ENCODE measurements at regions not wholly inside any gene's neighbourhood (a gene's known extent, or its start where the extent isn't known, plus 50 kb on each side); places are given as distances from the start of the nearest gene placed in this dataset.

DNA sequence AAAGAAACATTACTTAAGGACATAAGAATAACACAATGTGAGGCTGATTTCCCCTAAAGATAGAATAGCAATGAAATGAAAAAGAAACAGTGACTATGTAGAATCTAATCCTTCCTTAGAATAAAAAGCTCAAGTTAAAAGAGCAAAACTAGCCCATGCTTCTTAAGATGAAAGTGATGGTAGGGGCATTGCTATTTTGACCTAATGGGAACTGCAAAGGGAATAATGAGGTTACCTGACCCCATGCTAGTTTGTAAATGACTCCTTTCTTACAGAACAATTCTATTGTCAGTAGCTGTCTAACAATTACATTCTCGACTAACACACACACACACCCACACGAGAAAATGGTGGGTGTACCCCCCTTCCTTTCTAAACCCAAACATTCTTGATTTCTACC is 575.8 kb downstream of the CSNK1G3 start:
- DNase-seq (ENCODE audit: low read depth in 4 of 4, low spot score in 1 of 4): no peak

DNA sequence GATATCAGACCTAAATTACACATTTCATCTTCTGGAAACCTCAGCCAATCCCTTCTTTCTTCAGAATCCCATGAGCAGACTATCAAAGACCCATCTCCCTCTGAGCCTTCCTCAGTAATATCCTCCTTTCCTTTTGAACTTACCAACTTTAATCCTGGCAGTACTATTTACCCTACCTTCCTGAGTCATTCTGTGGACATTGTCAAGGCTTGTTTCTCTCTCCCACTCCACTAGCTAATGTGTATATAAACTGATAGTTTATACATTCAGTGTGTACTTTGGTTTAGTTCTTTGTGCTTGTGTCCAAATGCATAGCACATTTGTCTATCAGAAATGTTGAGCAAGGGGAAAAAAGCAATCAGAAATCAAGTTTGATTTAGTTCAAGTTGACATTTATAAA is 568.3 kb downstream of the CSNK1G3 start:
- no peak for DNase-seq (ENCODE audit: low read depth in 4 of 4, low spot score in 1 of 4)

DNA sequence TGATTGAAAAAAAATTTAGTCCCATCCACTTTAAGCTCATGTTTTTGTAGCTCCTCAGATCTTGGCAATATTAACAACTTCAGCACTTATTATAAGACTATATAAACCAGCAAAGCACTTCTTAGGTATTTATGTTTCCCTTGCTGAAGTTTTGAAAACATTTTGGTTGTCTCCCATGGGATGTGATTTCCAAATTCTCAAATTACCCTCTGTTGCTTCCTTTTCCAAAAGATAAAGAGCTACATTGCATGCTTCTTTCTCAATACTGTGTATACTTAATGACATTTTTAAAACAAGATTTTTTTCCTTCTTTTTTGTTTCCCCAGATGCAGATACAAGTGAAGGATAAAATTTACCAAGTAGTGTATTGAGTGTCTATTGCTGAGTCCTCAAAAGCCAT is 567.1 kb downstream of the CSNK1G3 start:
- no peak for DNase-seq (ENCODE audit: low read depth in 4 of 4, low spot score in 1 of 4)

DNA sequence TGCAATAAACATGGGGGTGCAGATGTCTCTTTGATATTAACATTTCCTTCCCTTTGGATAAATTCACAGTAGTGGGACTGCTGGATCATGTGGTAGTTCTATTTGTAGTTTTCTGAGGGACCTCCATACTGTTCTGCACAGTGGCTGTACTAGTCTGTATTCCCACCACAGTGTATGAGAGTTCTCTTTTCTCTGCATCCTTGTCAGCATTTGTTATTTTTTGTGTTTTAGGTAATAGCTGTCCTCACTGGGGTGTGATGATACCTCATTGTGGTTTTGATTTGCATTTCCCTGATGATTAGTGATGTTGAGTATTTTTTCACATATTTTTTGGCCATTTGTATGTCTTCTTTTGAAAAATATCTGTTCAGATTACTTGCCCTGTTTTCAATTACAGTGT is 562.5 kb downstream of the CSNK1G3 start:
- no peak for DNase-seq (ENCODE audit: low read depth in 4 of 4, low spot score in 1 of 4)

DNA sequence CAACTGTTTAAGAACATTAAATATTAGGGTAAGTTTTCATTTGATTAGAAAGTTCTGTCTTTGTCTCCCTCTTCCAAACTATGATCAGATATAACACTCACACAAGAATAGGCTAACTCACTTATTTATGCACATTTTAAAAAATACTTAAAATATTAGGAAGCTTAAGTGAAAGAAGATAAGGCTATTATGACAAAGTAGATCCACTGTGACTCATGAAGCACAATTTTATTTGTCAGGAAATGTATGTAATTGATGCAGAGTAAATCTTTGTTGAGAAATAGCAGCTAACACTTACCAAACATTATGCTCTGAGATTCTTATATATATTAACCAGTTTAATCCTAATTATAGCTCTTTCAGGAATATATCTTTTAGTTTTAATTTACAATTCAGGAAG is 560.6 kb downstream of the CSNK1G3 start:
- DNase-seq (ENCODE audit: low read depth in 4 of 4, low spot score in 1 of 4): no peak

DNA sequence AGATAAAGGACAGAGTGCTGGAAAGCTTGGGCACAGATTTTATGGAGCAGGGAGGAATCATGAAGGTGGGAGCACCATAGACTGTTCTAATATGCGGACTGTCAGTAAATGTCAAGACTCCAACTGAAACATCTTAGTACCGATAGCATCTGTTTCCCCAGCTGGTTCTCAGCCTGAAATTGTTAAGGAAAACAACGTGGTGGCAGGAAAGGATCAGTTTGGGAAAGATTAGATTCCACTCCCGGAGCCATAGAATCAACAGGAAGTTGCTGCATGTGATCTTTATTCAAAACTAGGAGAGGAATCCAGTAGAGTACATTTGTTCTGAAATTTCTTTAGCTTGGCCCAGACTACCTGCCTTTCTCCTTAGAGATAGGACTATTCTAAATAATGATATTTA is 559.1 kb downstream of the CSNK1G3 start:
- no peak for DNase-seq (ENCODE audit: low read depth in 4 of 4, low spot score in 1 of 4)

DNA sequence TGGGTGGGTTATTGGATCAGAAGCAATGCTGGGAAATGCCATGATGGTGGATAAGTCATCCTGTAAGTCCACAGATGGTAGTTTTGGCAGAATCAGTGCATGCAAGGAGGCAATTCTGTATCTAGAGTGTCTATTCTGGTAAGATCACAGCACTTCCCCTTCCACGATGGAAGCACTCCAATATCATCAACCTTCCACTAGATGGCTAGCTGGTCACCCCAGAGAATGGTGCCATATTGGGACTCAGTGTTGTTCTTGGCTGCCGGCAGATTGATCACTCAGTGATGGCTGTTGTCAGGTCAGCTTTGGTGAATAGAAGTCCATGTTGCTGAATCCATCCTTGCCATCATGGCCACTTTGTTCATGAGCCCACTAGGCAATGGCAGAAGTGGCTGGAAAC is 553.5 kb downstream of the CSNK1G3 start:
- no peak for DNase-seq (ENCODE audit: low read depth in 4 of 4, low spot score in 1 of 4)

DNA sequence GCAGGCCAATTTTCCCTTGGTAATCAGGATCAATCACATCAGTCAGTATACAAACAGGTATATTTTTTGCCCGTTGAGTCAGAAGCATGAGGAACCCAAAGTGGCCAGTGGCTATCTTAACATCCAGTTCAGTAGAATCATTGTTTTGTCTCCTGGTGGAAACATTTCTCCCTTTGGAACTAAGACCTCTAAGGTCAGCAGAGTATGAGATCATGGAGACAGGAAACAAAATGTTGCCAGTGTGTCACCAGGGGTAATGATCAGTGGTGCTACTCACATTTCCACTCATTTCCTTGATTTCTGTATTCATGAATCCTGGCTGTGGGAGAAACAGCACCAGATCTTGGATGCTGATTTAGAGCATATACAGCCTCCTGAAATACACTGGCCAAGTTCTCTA is 553.0 kb downstream of the CSNK1G3 start:
- DNase-seq (ENCODE audit: low read depth in 4 of 4, low spot score in 1 of 4): no peak

DNA sequence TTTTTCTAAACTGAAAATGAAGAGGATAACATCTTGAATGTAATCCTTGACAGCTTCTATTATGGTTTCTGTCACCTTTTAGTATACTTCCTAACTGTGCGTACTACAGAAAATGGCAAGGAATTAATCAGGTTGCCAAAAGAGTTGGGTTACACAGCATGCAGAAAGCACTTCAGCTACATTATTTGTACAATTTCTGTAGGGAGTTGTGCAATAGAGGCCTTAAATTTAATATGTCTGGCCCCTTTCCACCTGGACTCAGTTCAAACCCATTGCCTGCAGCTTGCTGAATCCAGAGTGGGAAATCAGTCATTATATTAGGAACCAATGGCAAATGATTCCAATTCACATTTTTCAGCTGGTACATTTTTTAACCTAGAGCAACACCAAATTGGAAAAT is 549.7 kb downstream of the CSNK1G3 start:
- no peak for DNase-seq (ENCODE audit: low read depth in 4 of 4, low spot score in 1 of 4)

DNA sequence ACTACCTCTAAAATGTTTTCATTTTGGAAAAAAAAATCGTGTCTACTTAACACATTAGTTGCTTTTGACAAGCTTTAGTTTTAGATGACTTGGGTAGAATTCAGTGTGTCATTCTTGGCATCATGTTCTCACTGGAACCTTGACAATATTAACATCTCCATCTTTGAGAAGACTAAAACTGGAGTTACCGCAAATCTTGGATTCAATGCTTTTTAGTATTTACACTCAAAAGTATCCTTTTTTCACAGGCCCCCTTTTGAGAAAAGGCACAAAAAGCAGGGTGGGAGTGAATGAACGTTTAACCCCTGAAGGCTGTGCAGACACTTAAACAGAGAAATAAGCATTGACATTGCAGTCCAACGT is 549.1 kb downstream of the CSNK1G3 start:
- DNase-seq (ENCODE audit: low read depth in 4 of 4, low spot score in 1 of 4): no peak

DNA sequence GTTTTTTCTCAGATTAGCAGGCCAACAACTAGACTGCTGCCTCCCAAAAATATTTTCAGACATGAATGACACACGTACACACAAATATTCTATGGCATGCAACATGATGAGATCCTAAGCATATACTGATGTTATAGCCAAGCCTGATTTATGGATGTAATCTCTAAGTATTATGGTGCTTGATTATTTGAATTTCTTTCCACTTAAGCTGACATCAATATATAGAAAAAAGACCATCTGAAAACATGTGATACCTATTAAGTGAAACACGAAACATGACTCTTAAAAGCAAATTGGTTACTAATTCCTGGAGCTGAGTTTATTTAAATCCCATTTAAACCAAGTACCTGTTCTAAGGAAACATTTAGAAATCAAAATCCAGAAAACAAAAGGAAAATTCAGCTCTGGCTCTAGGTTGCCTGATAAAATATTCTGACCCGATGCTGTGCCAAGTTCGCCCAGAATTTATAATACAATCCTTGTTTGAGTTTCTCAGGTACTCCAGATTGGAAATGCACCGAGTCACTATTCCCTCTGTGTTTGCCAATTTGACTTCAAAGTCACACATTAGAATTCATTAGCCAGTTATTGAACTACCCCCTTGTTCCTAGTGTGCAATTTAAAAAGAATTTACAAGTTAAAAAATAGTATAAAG is 548.6 kb downstream of the CSNK1G3 start:
- DNase-seq (ENCODE audit: low read depth in 4 of 4, low spot score in 1 of 4): no peak

DNA sequence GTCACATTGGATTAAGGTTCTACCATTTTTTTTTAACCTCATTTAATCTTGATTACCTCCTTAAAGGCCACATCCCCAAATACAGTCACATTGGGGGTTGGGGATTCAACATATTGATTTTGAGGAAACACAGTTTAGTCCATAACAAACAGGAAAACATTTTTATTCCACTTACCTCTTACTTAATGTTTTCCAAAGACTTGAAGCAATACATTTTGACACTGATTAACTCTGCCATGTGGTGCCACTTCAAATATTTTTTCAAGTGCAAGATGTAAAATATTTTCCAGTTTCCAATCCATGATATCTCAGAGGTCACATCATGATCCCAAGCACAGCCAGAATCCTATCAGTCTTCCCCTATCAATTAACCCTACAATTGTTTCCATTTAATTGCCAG is 548.0 kb downstream of the CSNK1G3 start:
- no peak for DNase-seq (ENCODE audit: low read depth in 4 of 4, low spot score in 1 of 4)

DNA sequence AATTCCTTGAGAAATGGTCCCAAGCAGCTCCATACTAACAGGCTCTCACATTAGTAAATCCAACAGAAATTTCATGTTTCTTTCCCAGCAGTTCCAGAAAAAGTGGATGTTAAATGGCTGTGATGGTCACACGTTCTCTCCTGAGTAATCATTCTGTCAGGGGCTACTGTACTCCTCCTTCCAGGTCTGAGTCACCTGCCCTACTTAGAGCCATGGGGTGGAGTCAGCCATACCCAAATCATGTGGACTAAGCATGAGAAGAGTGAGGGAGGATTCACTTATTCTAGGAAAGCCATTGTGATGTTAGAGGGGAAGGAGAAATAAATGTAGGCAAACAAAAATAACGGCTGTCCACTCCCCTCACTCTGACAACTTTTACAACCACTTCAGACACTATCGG is 547.2 kb downstream of the CSNK1G3 start:
- no peak for DNase-seq (ENCODE audit: low read depth in 4 of 4, low spot score in 1 of 4)

DNA sequence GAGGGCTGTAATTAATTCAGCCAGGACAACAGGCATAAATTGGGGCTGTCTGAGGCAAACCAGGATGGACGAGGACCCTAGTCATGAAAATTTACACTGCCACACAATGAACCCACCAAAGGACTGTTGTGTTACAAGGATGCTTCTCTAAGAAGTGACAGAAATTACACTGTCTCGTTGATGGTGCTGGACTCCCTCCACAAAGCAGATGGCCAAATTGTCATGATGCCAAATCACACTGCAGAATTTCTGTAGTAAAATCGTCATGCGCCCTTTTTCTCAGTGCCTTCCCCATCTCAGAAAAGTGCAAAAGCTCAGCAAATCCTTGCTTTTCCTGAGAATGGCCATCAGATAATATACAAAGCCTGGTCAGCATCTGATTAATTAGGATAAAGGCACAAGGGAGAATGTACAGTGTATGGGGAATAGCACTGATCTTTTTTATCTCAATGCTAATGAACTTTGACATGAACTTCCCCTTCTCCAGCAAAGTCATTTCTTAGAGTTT is 545.8 kb downstream of the CSNK1G3 start:
- no peak for DNase-seq (ENCODE audit: low read depth in 4 of 4, low spot score in 1 of 4)

DNA sequence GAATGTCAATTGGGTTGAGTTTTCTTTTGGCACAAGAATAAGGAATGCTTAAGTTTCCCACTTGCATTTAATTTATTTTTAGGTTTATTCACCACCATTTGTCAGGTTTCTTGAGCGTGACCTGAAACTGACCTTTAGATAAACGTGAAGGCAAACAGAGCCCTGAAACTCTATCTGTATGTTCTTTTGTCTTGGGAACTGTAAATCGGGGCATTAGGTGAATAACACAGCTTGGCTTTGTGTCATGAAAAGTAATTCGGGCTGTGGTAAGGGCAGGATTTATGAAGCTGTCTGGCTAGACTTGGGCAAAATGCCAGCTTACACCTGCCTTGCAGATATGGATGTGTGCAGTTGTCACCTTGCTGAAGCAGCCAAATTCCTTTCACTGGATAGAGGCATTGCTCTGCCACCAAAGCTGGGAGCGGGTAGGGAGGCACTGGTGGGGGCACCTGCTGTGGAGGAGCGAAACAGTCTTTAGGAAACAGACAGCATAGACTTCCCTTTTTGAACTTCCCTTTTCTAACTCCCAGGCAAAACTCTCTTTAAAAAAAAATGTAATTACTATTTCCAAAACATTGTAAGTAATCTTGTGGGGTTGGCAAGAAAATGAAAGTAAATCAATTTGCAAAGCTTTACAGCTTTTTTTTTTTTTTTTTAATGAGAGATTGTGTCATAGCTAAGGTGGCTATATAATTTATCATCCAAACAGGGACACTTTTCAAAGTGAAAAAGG is 545.2 kb downstream of the CSNK1G3 start:
- no peak for DNase-seq (ENCODE audit: low read depth in 4 of 4, low spot score in 1 of 4)

DNA sequence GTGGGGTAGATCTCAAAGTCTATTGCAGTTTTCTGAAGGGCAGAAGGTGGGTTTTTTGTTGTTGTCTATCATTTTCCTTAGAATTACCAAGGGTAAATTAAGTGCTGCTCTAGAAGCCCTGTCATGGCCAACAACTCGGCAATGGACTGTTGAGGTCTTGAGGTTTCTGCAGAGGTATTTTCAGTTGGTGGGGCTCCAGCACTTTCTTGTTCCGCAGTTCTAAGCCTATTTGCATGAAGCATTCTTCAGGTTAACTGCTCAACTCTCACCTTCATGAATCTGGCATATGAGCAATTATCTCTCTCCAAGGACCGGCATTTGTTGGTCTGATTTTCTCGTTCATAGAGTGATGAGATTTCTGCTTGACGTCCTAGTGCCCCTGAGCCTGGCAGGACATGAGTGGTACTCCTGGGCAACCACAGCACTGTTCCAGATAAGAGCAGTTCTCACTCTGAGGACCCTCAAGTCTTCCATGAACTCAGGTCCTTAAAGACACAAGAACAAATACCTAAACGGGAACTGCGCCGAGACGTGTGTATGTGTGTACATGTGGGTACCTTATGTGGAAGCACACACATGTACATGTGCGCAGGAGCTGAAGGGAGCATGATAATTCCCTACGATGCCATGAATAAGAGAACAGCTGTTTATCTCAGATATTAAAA is 544.5 kb downstream of the CSNK1G3 start:
- no peak for DNase-seq (ENCODE audit: low read depth in 4 of 4, low spot score in 1 of 4)

DNA sequence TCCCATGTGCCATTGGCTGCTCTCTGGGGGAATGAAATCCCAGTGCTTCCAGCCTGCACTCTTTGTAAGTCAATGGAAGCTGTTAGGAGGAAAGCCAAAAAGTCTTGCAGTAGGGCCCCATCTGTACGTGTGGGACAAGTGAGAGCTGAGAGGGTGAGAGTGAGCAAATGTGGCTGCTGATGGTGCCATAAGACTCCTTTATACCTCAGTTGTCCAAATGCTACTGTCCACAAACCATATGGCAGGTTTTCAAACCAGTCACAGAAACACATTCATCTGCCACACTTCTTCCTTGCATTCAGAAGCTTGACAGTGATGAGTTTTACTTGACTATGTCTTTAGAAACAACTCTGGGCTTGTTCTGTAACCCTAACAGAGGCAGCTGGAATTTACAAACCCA is 543.8 kb downstream of the CSNK1G3 start:
- DNase-seq (ENCODE audit: low read depth in 4 of 4, low spot score in 1 of 4): no peak

DNA sequence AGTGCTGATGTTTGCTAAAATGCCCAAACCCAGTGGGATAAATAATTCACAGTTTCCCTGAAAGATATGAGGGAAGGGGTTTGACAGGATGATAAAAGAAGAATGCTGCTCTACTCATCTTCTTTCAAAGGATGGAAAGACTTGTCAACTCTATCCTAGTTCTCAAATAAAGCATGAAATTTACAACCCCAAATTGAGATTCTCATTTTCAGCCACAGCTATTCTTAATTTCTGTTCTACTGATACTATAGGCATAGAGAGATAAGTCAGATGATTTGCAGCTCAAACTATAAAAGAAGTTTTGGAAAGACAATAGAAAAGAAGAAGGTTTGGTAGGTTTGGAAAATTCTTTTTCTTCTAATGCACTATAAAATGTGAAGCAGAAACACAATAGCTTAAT is 542.6 kb downstream of the CSNK1G3 start:
- no peak for DNase-seq (ENCODE audit: low read depth in 4 of 4, low spot score in 1 of 4)

DNA sequence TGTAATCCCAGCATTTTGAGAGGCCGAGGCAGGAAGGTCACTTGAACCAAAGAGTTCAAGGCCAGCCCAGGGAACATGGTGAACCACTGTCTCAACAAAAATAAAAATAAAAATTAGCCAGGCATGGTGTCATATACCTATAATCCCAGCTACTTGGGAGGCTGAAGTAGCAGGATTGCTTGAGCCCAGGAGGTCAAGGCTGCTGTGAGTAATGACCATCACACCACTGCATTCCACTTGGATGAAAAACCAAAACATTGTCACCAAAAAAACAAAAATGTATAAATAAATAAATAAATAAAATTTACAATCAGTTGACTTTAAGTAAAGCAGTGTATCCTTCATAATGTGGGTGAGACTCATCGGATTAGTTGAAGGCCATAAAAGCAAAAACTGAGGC is 541.4 kb downstream of the CSNK1G3 start:
- DNase-seq (ENCODE audit: low read depth in 4 of 4, low spot score in 1 of 4): no peak

DNA sequence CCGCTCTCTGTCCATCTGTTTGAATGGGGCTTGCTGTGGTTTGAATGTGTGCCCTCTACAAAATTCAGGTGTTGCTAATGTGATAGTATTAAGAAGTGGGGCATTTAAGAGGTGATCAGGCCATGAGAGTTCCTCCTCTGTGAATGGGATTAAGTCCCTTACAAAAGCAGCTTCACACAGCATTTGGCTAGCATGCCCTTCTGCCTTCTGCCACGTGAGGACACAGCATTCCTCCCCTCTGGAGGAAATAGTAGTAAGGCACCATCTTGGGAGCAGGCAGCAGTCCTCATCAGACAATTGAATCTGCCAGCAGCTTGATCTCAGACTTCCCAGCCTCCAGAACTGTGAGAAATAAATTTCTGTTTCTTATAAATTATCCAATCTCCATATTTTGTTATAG is 540.2 kb downstream of the CSNK1G3 start:
- no peak for DNase-seq (ENCODE audit: low read depth in 4 of 4, low spot score in 1 of 4)

DNA sequence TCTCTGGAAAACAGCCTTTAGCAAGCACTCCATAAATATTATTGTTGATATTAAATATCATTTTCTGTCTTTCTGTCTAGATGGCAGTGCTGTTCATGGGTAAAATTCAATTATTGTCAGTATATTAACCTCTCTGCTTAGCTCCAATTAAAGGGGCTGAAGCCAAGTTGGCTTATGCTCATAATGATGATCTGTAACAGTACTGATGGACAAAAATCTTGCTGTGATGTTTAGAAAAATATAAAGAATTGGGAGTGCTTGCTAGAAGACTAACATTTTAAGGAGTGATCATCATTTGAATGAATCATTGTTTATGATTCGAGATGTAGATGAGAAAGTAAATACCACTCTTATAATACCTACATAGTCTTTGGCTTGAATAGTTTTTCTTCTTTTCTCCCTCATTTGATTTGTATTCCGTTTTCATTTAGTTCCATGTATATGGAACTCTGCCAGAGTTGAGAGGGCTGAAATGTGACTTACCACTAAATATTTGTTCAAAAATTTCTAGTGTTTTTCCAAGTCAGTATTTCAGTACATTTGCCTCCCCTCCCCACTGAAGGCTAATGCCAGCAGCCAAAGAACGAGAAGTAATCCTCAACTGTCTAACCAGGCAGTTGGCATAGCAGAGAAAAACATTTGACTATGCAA is 538.3 kb downstream of the CSNK1G3 start:
- no peak for DNase-seq (ENCODE audit: low read depth in 4 of 4, low spot score in 1 of 4)

DNA sequence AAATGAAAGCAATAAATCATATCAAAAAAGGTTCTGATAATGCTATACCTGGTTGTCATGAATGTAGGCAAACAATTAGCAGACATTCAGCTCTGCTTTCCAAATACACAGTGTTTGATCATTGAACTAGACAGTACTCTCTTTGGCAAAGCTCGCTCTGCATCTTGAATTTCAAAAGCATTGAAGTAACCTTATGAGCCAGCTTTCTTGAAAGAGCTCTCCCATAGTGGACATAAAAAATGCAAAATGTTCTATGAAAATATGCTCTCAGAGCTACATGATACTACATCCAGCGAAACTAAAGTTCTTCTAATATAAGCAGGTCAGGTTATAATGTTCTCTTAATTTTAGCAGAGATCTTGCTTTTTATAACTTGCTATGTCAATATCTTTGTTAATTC is 533.4 kb downstream of the CSNK1G3 start:
- DNase-seq (ENCODE audit: low read depth in 4 of 4, low spot score in 1 of 4): no peak
